ENCODE measurements at regions not wholly inside any gene's neighbourhood (a gene's known extent, or its start where the extent isn't known, plus 50 kb on each side); places are given as distances from the start of the nearest gene placed in this dataset.

GRCh38 chr12:75786070-75786469, 245.5 kb downstream of the PHLDA1 start:
- DNase-seq = no peak

- DNase-seq = peak; percentile 98
Observed at GRCh38 chr12:75784591-75784990, 247.0 kb downstream of the PHLDA1 start.

GRCh38 chr12:75783093-75783877, 248.3 kb downstream of the PHLDA1 start:
- peak in 1 of 2 experiments; percentile 7 for DNase-seq

- DNase-seq = no peak
Observed at GRCh38 chr12:75782069-75782581, 249.5 kb downstream of the PHLDA1 start.

- no peak for DNase-seq
Observed at GRCh38 chr12:75781532-75782046, 250.0 kb downstream of the PHLDA1 start.

- DNase-seq = no peak
Observed at GRCh38 chr12:75779891-75780496, 251.6 kb downstream of the PHLDA1 start.

- DNase-seq = no peak
Observed at GRCh38 chr12:75774261-75775052, 257.1 kb downstream of the PHLDA1 start.

- DNase-seq = no peak
Observed at GRCh38 chr12:75773377-75773776, 258.2 kb downstream of the PHLDA1 start.

- no peak for DNase-seq
Observed at GRCh38 chr12:75771023-75771422, 259.6 kb upstream of the KRR1 start.

- DNase-seq = no peak
Observed at GRCh38 chr12:75767957-75768356, 256.5 kb upstream of the KRR1 start.

GRCh38 chr12:75766263-75767160, 255.1 kb upstream of the KRR1 start:
- DNase-seq = no peak

- DNase-seq = no peak
Observed at GRCh38 chr12:75765170-75766059, 254.0 kb upstream of the KRR1 start.

- no peak for DNase-seq
Observed at GRCh38 chr12:75764091-75764841, 252.9 kb upstream of the KRR1 start.

- no peak for DNase-seq
Observed at GRCh38 chr12:75760573-75761294, 249.3 kb upstream of the KRR1 start.

- no peak for DNase-seq
Observed at GRCh38 chr12:75759842-75760572, 248.6 kb upstream of the KRR1 start.

GRCh38 chr12:75759196-75759595, 247.8 kb upstream of the KRR1 start:
- no peak for DNase-seq

GRCh38 chr12:75756771-75757170, 245.4 kb upstream of the KRR1 start:
- no peak for DNase-seq

GRCh38 chr12:75756111-75756510, 244.7 kb upstream of the KRR1 start:
- no peak for DNase-seq

- no peak for DNase-seq
Observed at GRCh38 chr12:75754698-75755097, 243.3 kb upstream of the KRR1 start.
